Stomach (tissue), 8 donors: ENCODE measurements at regions not wholly inside any gene's neighbourhood (a gene's known extent, or its start where the extent isn't known, plus 50 kb on each side); places are given as distances from the start of the nearest gene placed in this dataset.

Experiments used
- DNase-seq, 2 donors: peaks; one replicate each; pipeline versions ENCODE4 v3.0.0 to v3.0.0-alpha.2; 2013 to 2019
- H3K27ac ChIP-seq, 5 donors: fragments of 200-600 bp in 4 of 5; sonication (generic) in 4 of 5; one replicate each; pipeline ENCODE4 v1.5.1; 2013 to 2019; ENCODE audit warnings: mild to moderate bottlenecking in 1 of 5, moderate library complexity in 1 of 5
- H3K27me3 ChIP-seq, 3 donors: fragments of 200-600 bp; sonication (generic); one replicate each; pipeline ENCODE4 v1.5.1; 2017 to 2019; ENCODE audit warnings: mixed run types in 1 of 3
- H3K36me3 ChIP-seq, 4 donors: fragments of 200-600 bp; sonication (generic); 1 replicate in 3 of 4; 2 replicates in 1 of 4; pipeline ENCODE4 v1.5.1; 2016 to 2019
- H3K4me1 ChIP-seq, 4 donors: fragments of 200-600 bp; sonication (generic); one replicate each; pipeline ENCODE4 v1.5.1; 2016 to 2019
- H3K4me3 ChIP-seq, 4 donors: fragments of 200-600 bp; sonication (generic) in 3 of 4; one replicate each; pipeline ENCODE4 v1.5.1; 2016 to 2019; ENCODE audit warnings: mild to moderate bottlenecking in 1 of 4
- H3K9me3 ChIP-seq, 4 donors: fragments of 200-600 bp; sonication (generic); one replicate each; pipeline ENCODE4 v1.5.1; 2016 to 2019
- EP300 ChIP-seq: sonication (generic); formaldehyde crosslinking; IDR thresholded peaks from one replicate; pipeline ENCODE4 v1.6.1; 2017; ENCODE audit warnings: antibody characterized with exemption
- POLR2A ChIP-seq, 4 donors: fragments of 450-650 bp; IDR thresholded peaks; one replicate each; pipeline ENCODE4 v1.6.1; 2016; ENCODE audit warnings: antibody characterized with exemption in 4 of 4, control low read depth in 2 of 4, mild to moderate bottlenecking in 1 of 4, moderate library complexity in 1 of 4
- POLR2AphosphoS5 ChIP-seq, 3 donors: sonication (generic); formaldehyde crosslinking; IDR thresholded peaks; one replicate each; pipeline ENCODE4 v1.6.1; 2016; ENCODE audit warnings: antibody characterized with exemption in 3 of 3
- WGBS, 5 donors: extraction: QIAGEN DNeasy Blood & Tissue Kit in 3 of 5; methylation state at CpG; one replicate each; pipeline versions ENCODE4 v1.1.5 to v1.1.7; 2013 to 2018; 5-methylcytosine and 5-hydroxymethylcytosine counted together
- intact Hi-C: fragments of 100-400 bp; cut with DNase I; formaldehyde crosslinking; loops from one replicate; pipeline ENCODE4 v1.15.1; 2023; ENCODE audit warnings: low total_unique reads
- TF ChIP-seq, protein P1 (sequence below), 7 experiments: fragments of 450-650 bp in 4 of 7; fragments of 200-600 bp in 3 of 7; sonication (generic) in 3 of 7; IDR thresholded peaks; one replicate each; pipeline ENCODE4 v1.5.1; 2016 to 2019; ENCODE audit warnings: antibody characterized with exemption in 7 of 7, control low read depth in 2 of 7, mild to moderate bottlenecking in 1 of 7
- donor health status: healthy with polysubstance abuse.
- donor health status: Bipolar disorder and iron deficiency.
- donor health status: healthy.

DNA sequence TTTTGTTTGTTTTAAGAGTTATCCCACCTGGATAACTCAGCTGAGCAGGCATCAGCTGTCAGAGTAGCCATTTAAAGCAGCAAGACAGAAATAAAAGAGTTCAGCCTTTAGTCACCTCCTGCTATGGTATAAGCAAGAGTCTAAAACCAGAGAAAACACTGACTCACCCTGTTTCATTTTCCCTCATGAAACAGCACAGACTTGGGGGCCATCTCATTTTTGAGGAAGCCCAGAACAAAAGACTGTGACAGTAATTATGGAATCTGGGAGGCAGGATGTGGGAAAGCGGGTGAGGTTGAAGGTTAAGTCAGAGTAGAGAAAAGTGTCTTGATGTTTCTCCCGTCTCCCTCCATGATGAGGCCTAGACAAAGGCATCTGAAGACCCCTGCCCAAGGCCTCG, 90.2 kb upstream of the FAM174A start:
- WGBS, 5 donors: 83 to 91% (median 87%) methylated on average over 3 of the region's 3 CpGs
- Histone ChIP-seq H3K9me3 (no peaks in the 10 kb centered on the region), H3K4me1 (peaks cover 0 to 7% (median 0%) of the 10 kb centered on the region in 4 donors), H3K36me3 (no peaks in the 10 kb centered on the region), H3K27ac (no peak overlapping the region), H3K27me3 (no peaks in the 10 kb centered on the region), H3K4me3 (no peak overlapping the region)
- TF ChIP-seq, protein P1, sequence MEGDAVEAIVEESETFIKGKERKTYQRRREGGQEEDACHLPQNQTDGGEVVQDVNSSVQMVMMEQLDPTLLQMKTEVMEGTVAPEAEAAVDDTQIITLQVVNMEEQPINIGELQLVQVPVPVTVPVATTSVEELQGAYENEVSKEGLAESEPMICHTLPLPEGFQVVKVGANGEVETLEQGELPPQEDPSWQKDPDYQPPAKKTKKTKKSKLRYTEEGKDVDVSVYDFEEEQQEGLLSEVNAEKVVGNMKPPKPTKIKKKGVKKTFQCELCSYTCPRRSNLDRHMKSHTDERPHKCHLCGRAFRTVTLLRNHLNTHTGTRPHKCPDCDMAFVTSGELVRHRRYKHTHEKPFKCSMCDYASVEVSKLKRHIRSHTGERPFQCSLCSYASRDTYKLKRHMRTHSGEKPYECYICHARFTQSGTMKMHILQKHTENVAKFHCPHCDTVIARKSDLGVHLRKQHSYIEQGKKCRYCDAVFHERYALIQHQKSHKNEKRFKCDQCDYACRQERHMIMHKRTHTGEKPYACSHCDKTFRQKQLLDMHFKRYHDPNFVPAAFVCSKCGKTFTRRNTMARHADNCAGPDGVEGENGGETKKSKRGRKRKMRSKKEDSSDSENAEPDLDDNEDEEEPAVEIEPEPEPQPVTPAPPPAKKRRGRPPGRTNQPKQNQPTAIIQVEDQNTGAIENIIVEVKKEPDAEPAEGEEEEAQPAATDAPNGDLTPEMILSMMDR (IDR thresholded peaks at IDR 0.05): no peak
- TF ChIP-seq POLR2AphosphoS5 (IDR thresholded peaks at IDR 0.05) (no peak), EP300 (no peak), POLR2A (IDR thresholded peaks at IDR 0.05) (no peak)
- intact Hi-C loops: no loop called here
- DNase-seq: no peak

- H3K4me3 ChIP-seq: no peak overlapping the region
- DNase-seq: no peak
- H3K27ac ChIP-seq: no peak overlapping the region
- no peaks in the 10 kb centered on the region for H3K9me3 ChIP-seq
- TF ChIP-seq POLR2A (IDR thresholded peaks at IDR 0.05) (no peak), POLR2AphosphoS5 (IDR thresholded peaks at IDR 0.05) (no peak), EP300 (no peak)
- TF ChIP-seq, protein P1 (IDR thresholded peaks at IDR 0.05): no peak
- H3K4me1 ChIP-seq: no peaks in the 10 kb centered on the region
- H3K36me3 ChIP-seq: no peaks in the 10 kb centered on the region
- intact Hi-C loops: no loop called here
- 72 to 93% (median 83%) methylated on average over 4 of the region's 4 CpGs for WGBS, 5 donors
- H3K27me3 ChIP-seq: no peaks in the 10 kb centered on the region
Measured at GRCh38 chr5:100434815-100435214, 100.4 kb upstream of the FAM174A start.

GRCh38 chr5:100432741-100433140, 102.4 kb upstream of the FAM174A start:
- WGBS, 5 donors: 79 to 87% (median 82%) methylated on average over 1 of the region's 1 CpG
- H3K9me3 ChIP-seq: no peaks in the 10 kb centered on the region
- H3K27me3 ChIP-seq: no peaks in the 10 kb centered on the region
- intact Hi-C loops: no loop called here
- no peak overlapping the region for H3K27ac ChIP-seq
- DNase-seq: no peak
- no peaks in the 10 kb centered on the region for H3K36me3 ChIP-seq
- no peaks in the 10 kb centered on the region for H3K4me1 ChIP-seq
- H3K4me3 ChIP-seq: no peak overlapping the region
- TF ChIP-seq EP300 (no peak), POLR2A (IDR thresholded peaks at IDR 0.05) (no peak), POLR2AphosphoS5 (IDR thresholded peaks at IDR 0.05) (no peak)
- TF ChIP-seq, protein P1 (IDR thresholded peaks at IDR 0.05): no peak

DNA sequence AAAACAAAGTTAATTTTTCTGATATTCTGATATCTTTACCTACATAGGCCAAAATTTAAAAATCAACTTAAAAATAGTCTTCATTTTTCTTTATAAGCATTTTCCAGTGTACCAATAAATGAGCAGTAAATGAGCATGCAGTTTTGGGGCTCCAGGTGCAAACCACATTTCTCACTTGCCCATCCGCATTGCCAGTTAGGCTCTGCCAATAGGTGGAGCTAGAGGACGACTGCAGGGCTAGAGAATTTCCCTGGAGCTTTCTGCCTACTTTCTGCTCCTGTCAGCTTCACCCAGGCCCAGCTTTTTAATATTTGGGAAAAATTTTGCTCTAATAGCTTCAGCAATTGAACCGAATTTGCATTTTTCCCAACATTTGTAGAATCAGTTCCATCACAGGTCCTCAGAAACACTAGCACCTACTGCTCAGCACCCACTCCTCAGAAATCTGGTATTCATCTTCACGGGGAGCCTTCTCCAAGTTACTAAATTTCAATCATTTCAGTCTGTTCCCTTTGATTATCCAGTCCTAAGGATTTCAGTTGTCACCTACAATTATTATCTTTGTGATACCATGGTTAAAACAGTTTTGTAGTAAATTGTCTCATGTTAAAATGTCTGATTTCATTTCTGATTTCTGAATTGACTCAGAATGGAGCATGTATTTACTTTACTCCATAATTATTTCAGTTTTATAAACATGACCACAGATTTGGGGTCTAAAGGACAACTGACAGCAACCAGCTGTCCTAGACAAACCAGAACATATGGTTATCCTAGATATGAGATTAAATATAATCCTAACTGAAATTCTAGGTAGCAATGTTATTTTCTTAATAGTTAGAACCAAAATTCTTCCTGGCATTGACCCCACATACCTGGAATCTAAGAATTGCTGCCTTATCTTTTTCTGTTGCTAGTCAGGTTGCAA, 104.6 kb upstream of the FAM174A start:
- H3K4me3 ChIP-seq: no peak overlapping the region
- intact Hi-C loops: no loop called here
- H3K27ac ChIP-seq: no peak overlapping the region
- H3K27me3 ChIP-seq: no peaks in the 10 kb centered on the region
- H3K4me1 ChIP-seq: no peaks in the 10 kb centered on the region
- peak; percentile 35 to 68 for DNase-seq
- no peaks in the 10 kb centered on the region for H3K36me3 ChIP-seq
- peaks cover 0 to 2% (median under 1%) of the 10 kb centered on the region in 4 donors for H3K9me3 ChIP-seq
- WGBS, 5 donors: 33 to 39% (median 33%) methylated on average over 4 of the region's 4 CpGs
- TF ChIP-seq EP300 (no peak), POLR2AphosphoS5 (IDR thresholded peaks at IDR 0.05) (no peak), POLR2A (IDR thresholded peaks at IDR 0.05) (no peak)
- TF ChIP-seq, protein P1 (IDR thresholded peaks at IDR 0.05): peak in 4 of 7 experiments; percentile 28 to 67 (median 62)
